ENCODE measurements at regions not wholly inside any gene's neighbourhood (a gene's known extent, or its start where the extent isn't known, plus 50 kb on each side); places are given as distances from the start of the nearest gene placed in this dataset.

DNA sequence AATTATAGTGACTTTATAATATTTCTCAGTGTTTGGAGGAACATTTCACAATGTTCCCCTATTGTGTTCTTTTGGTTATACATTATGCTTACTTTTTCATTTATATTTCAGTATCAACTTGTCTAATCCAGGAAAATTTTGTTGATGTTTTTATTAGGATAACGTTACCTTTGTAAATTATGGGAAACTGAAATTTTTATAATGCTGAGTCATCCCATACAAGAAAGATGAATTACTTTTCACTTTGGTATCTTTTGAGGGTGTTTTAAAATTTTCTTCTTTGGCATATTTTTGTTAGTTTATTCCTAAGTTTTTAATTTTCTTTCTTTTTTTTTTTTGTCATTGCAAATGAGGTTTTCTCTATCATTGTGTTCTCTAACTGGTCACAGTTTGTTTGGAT is 542.7 kb downstream of the SLC16A7 start:
- TF ChIP-seq, protein P1, sequence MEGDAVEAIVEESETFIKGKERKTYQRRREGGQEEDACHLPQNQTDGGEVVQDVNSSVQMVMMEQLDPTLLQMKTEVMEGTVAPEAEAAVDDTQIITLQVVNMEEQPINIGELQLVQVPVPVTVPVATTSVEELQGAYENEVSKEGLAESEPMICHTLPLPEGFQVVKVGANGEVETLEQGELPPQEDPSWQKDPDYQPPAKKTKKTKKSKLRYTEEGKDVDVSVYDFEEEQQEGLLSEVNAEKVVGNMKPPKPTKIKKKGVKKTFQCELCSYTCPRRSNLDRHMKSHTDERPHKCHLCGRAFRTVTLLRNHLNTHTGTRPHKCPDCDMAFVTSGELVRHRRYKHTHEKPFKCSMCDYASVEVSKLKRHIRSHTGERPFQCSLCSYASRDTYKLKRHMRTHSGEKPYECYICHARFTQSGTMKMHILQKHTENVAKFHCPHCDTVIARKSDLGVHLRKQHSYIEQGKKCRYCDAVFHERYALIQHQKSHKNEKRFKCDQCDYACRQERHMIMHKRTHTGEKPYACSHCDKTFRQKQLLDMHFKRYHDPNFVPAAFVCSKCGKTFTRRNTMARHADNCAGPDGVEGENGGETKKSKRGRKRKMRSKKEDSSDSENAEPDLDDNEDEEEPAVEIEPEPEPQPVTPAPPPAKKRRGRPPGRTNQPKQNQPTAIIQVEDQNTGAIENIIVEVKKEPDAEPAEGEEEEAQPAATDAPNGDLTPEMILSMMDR (IDR thresholded peaks at IDR 0.05; ENCODE audit: poor library complexity, severe bottlenecking): no peak
- TF ChIP-seq EZH2 (IDR thresholded peaks at IDR 0.05; ENCODE audit: borderline replicate concordance, insufficient read depth, low read length, poor library complexity, severe bottlenecking): no peak
- TF ChIP-seq, protein P2, sequence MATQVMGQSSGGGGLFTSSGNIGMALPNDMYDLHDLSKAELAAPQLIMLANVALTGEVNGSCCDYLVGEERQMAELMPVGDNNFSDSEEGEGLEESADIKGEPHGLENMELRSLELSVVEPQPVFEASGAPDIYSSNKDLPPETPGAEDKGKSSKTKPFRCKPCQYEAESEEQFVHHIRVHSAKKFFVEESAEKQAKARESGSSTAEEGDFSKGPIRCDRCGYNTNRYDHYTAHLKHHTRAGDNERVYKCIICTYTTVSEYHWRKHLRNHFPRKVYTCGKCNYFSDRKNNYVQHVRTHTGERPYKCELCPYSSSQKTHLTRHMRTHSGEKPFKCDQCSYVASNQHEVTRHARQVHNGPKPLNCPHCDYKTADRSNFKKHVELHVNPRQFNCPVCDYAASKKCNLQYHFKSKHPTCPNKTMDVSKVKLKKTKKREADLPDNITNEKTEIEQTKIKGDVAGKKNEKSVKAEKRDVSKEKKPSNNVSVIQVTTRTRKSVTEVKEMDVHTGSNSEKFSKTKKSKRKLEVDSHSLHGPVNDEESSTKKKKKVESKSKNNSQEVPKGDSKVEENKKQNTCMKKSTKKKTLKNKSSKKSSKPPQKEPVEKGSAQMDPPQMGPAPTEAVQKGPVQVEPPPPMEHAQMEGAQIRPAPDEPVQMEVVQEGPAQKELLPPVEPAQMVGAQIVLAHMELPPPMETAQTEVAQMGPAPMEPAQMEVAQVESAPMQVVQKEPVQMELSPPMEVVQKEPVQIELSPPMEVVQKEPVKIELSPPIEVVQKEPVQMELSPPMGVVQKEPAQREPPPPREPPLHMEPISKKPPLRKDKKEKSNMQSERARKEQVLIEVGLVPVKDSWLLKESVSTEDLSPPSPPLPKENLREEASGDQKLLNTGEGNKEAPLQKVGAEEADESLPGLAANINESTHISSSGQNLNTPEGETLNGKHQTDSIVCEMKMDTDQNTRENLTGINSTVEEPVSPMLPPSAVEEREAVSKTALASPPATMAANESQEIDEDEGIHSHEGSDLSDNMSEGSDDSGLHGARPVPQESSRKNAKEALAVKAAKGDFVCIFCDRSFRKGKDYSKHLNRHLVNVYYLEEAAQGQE (IDR thresholded peaks at IDR 0.05; ENCODE audit: borderline replicate concordance): no peak
- no peak for TF ChIP-seq RAD21 (conservative IDR thresholded peaks at IDR 0.05)
- TF ChIP-seq POLR2AphosphoS5 (IDR thresholded peaks at IDR 0.05): no peak
- TF ChIP-seq TAF1 (IDR thresholded peaks at IDR 0.05; ENCODE audit: low read depth): no peak
- no peak for TF ChIP-seq SMC3 (conservative IDR thresholded peaks at IDR 0.05; ENCODE audit: poor library complexity)
- TF ChIP-seq EP300 (conservative IDR thresholded peaks at IDR 0.05; ENCODE audit: poor library complexity, severe bottlenecking): no peak
- no peak for TF ChIP-seq MXI1 (conservative IDR thresholded peaks at IDR 0.05; ENCODE audit: poor library complexity, severe bottlenecking)

Measured in neural cell (in vitro differentiated cells).